SJCRH30 (cell line): ENCODE measurements at regions not wholly inside any gene's neighbourhood (a gene's known extent, or its start where the extent isn't known, plus 50 kb on each side); places are given as distances from the start of the nearest gene placed in this dataset.
"Not testable (repeated sequence)": the region's sequence is repeated elsewhere in the genome, so short reads cannot be mapped to it uniquely, and the experiment has no call there.

Source experiments
- DNase-seq, 2 experiments: peaks; one replicate each; pipeline ENCODE4 v3.0.0-alpha.2; 2015 to 2020
- H3K27ac ChIP-seq: fragments of 250-450 bp; sonication (Bioruptor Pico); 2 replicates; pipeline ENCODE4 v1.5.1; 2020; ENCODE audit warnings: mild to moderate bottlenecking, moderate library complexity
- H3K27me3 ChIP-seq: fragments of 250-450 bp; sonication (Bioruptor Pico); 2 replicates; pipeline ENCODE4 v1.5.1; 2020; ENCODE audit warnings: mild to moderate bottlenecking, moderate library complexity
- H3K36me3 ChIP-seq: fragments of 250-450 bp; sonication (Bioruptor Pico); 2 replicates; pipeline ENCODE4 v1.5.1; 2020; ENCODE audit warnings: mild to moderate bottlenecking, moderate library complexity
- H3K4me1 ChIP-seq: fragments of 250-450 bp; sonication (Bioruptor Pico); 2 replicates; pipeline ENCODE4 v1.5.1; 2020; ENCODE audit warnings: mild to moderate bottlenecking, moderate library complexity
- H3K4me3 ChIP-seq: fragments of 250-450 bp; sonication (Bioruptor Pico); 2 replicates; pipeline ENCODE4 v1.5.1; 2020; ENCODE audit warnings: mild to moderate bottlenecking, moderate library complexity
- H3K9me3 ChIP-seq: fragments of 250-450 bp; sonication (Bioruptor Pico); replicated peaks from 2 replicates; pipeline ENCODE4 v1.5.1; 2020; ENCODE audit warnings: mild to moderate bottlenecking, moderate library complexity

GRCh38 chr1:149246212-149246611 is 142.9 kb upstream of the NBPF9 start:
- not testable (repeated sequence) for H3K27me3 ChIP-seq, H3K36me3 ChIP-seq, H3K4me1 ChIP-seq, H3K27ac ChIP-seq, H3K4me3 ChIP-seq, H3K9me3 ChIP-seq, DNase-seq

GRCh38 chr1:149248610-149249009 is 145.3 kb upstream of the NBPF9 start:
- not testable (repeated sequence) for H3K36me3 ChIP-seq, H3K27ac ChIP-seq, H3K4me3 ChIP-seq, H3K4me1 ChIP-seq, H3K9me3 ChIP-seq, H3K27me3 ChIP-seq, DNase-seq

DNA sequence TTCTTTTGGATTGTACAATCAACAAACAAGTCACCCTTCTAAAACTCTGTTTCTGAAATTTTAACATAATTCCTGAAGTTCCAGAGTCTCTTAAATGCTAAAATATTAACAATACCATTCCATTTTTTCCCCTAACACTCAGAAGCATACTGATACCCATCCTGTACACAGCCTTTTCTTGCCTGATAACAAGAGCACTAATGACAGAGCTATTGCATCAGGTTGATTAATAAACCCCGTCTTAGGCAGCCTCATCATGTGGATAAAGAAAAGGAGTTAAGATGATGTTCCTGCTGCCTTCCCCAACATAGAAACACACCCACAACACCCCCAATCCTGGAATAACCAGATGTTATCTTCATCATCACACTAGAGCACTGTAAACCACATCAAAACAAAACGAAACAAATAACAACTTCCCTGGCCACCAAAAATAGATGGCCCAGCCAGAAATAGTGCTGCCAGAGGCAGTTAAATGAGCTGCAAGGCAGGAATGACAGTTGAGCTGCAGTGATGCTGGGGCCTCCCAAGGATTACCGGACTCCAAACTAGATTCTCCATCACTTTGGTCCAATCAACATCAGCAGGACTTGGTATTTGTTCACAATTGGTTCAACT is 146.6 kb upstream of the NBPF9 start:
- H3K27ac ChIP-seq, H3K27me3 ChIP-seq, H3K4me1 ChIP-seq, H3K36me3 ChIP-seq, H3K9me3 ChIP-seq, H3K4me3 ChIP-seq, DNase-seq: not testable (repeated sequence)

DNA sequence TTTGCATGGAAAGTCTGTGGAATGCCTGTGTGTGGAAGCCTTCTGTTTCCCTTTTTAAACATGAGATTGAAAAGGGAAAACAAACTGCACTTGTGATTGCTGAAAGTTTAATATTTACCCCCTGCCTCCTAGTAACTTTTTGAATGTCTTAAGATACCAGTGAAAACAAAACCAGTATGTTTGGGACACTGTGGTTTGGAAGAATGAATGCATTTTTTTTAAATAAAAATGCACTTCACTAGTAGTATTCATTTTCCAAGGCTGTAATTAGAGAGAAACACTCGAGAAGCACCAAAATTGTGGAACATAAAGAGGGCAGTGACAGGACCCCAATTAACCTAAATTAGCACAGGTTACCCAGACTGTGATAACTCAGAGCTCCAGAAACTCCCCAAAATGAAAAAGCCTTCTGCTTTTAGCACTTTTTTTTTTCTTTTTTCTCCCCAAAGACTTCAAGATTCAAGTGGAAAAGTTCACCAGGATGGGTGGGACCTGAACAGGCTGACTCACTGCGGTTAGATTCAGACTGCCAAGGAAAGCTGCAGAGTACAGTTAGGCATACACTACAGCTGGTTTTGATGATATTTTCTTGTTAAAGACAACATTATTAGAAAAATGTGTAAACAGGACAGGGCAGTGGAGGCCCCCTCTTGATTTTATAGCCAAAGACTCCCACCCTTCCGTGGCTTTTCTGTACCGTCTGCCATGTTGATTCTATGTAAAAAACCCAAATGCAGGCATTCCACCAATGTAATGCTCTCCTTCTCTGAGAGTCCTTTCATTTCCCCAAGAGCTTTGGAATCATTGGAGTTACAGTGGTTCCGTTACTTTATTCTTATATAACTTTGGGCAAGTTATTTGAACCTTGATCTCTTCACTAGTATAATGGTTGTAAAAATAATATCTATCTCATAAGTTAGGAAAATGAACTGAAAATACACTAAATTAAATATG is 151.8 kb upstream of the NBPF9 start:
- DNase-seq, H3K4me1 ChIP-seq, H3K27ac ChIP-seq, H3K36me3 ChIP-seq, H3K9me3 ChIP-seq, H3K27me3 ChIP-seq, H3K4me3 ChIP-seq: not testable (repeated sequence)

DNA sequence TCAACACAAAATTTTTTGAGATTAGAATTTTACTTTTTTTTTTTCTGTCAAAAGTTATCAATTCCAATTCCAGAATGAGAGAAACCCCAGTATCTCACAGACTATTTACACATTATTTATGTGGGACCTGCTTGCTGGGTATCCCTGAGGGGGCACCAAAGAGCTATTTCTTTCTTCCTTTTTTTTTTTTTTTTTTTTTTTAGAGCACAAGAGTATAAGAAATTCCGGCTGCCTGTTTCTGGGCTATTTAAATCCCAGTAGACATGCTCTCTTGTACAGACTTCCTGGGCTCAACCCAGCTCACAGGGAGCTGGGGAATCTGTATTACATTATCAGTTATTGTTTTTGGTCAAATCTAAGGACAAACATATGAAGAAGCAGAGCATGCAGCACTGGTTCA is 156.9 kb upstream of the NBPF9 start:
- H3K9me3 ChIP-seq, DNase-seq, H3K27ac ChIP-seq, H3K4me3 ChIP-seq, H3K4me1 ChIP-seq, H3K27me3 ChIP-seq, H3K36me3 ChIP-seq: not testable (repeated sequence)

GRCh38 chr1:149260736-149261340 is 157.5 kb upstream of the NBPF9 start:
- H3K4me3 ChIP-seq, H3K27ac ChIP-seq, H3K9me3 ChIP-seq, H3K4me1 ChIP-seq, H3K27me3 ChIP-seq, DNase-seq, H3K36me3 ChIP-seq: not testable (repeated sequence)

DNA sequence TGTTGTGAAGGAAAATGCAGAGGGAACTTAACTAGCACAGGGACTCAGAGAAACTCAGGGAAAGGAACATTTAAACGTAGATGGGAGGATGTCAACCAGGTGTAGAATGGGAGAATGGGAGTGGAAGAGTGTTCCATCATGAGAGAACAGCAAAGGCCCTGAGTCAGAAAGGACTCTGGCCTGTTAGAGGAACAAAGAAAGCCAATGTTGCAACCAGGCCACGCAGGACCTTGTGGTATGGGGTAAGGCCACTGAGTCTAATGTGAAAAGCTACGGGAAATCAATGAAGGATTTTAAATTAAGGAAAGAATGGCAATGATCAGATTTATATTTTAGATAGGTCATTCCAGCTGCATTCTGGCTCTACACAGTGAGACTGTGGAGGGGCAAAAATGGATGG is 163.9 kb upstream of the NBPF9 start:
- H3K27me3 ChIP-seq, H3K27ac ChIP-seq, H3K36me3 ChIP-seq, H3K4me3 ChIP-seq, H3K4me1 ChIP-seq, DNase-seq, H3K9me3 ChIP-seq: not testable (repeated sequence)

DNA sequence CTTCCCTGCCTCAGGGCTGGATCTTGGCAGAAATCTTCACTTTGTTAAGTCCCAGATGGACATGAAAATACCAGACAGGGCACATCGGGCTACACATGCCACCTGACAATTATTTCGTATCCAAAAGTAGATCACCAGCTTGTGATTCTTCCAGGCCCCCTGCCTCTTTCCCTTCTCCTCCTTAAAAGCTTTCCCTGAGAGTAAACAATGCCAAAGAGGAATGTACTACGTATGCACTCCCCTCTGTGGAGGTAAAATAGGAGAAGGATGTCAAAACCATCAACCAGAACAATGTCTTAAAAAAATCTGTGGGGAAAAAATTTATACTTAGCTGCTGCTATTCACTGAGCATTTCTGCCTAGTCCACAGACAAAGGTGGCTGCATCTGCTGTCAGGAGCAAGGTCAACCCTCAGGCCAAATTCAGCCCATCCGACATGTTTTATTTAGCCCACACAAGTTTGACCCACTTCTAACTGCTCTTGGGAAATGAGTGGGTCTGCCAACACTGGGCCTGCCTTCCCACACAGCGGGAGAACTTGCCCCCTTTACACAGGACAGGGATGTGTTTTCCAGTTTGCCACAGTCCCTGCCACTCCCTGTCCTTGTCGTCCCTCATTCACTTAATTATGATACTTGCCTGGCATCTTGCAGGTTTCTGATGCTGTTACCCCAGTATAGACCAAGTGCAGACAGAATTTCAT is 165.8 kb upstream of the NBPF9 start:
- not testable (repeated sequence) for DNase-seq, H3K4me1 ChIP-seq, H3K36me3 ChIP-seq, H3K27ac ChIP-seq, H3K27me3 ChIP-seq, H3K4me3 ChIP-seq, H3K9me3 ChIP-seq

GRCh38 chr1:149269833-149270232 is 166.5 kb upstream of the NBPF9 start:
- not testable (repeated sequence) for H3K4me3 ChIP-seq, DNase-seq, H3K27me3 ChIP-seq, H3K4me1 ChIP-seq, H3K27ac ChIP-seq, H3K36me3 ChIP-seq, H3K9me3 ChIP-seq

- H3K9me3 ChIP-seq, DNase-seq, H3K4me1 ChIP-seq, H3K27me3 ChIP-seq, H3K27ac ChIP-seq, H3K4me3 ChIP-seq, H3K36me3 ChIP-seq: not testable (repeated sequence)
Measured at GRCh38 chr1:149274493-149274892, 171.1 kb upstream of the NBPF9 start.

GRCh38 chr1:149275802-149276201 is 172.5 kb upstream of the NBPF9 start:
- not testable (repeated sequence) for H3K4me1 ChIP-seq, H3K27ac ChIP-seq, H3K36me3 ChIP-seq, H3K4me3 ChIP-seq, DNase-seq, H3K9me3 ChIP-seq, H3K27me3 ChIP-seq

- not testable (repeated sequence) for H3K36me3 ChIP-seq, H3K4me1 ChIP-seq, H3K4me3 ChIP-seq, H3K27ac ChIP-seq, H3K27me3 ChIP-seq, H3K9me3 ChIP-seq, DNase-seq
Measured at GRCh38 chr1:149276496-149276895, 173.1 kb upstream of the NBPF9 start.

- not testable (repeated sequence) for H3K4me1 ChIP-seq, H3K4me3 ChIP-seq, DNase-seq, H3K27ac ChIP-seq, H3K9me3 ChIP-seq, H3K36me3 ChIP-seq, H3K27me3 ChIP-seq
Measured at GRCh38 chr1:149278156-149278555, 174.8 kb upstream of the NBPF9 start.

DNA sequence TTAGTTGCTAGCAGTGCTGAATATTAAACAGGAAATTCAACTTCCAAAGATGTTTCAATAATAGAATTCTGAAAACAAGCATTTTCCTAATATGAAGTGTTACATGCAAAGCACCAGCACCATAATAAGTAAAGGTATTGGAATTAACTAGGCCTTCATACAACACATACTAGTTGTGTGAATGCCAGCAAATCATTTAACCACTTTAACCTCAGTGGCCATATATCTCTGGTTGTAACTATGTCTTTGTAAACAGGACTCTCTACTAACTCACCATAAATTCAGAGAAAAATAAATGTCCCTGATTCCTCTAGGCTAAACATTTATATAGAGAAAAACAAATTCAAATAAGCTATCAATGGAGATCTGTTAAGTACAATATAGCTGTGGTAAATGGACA is 175.7 kb upstream of the NBPF9 start:
- not testable (repeated sequence) for H3K27ac ChIP-seq, H3K9me3 ChIP-seq, H3K27me3 ChIP-seq

DNA sequence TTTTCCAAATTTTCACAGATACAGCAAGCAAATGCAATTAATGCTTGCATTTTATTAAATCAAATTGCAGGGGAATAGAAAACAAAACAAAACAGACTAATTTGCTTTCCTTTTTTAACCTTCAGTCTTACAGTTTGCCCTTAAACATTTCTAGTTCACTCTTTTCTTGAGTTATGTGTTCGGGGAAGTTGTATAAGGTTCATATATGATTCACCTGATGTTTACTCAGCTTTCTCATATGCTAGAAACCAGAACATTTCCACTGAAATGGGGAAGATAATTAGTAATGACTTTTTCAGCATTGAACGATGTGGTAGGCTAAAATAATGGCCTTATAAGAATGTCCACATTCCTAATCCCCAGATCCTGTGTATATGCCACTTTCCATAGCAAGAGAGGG is 176.2 kb upstream of the NBPF9 start:
- not testable (repeated sequence) for H3K27ac ChIP-seq, H3K4me1 ChIP-seq, H3K27me3 ChIP-seq, DNase-seq, H3K4me3 ChIP-seq, H3K36me3 ChIP-seq, H3K9me3 ChIP-seq

More for the DNA sequence above, 175.7 kb upstream of the NBPF9 start:
- DNase-seq, H3K4me3 ChIP-seq, H3K36me3 ChIP-seq, H3K4me1 ChIP-seq: not testable (repeated sequence)
